ENCODE measurements at regions not wholly inside any gene's neighbourhood (a gene's known extent, or its start where the extent isn't known, plus 50 kb on each side); places are given as distances from the start of the nearest gene placed in this dataset.

DNA sequence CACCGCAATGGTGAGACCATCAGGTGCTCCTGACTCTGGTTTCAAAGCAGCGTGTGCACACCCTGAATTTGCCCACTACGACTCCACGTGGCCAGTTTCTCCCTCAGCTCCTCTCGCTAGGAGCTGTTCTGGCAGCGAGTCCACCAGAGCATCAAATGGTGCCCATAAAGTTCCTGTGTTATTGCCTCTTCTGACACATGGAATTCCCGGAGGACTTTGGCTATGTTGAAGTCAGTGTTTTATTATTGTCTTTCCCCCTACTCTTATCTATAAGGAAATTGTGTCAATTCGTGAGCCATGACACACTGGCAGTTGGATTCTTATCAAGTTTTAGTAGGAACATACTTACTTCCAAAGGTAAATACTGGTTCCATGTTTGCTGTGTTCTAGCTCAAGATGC lies 53.9 kb upstream of the NPVF start (continued):
- TF ChIP-seq KDM1A (IDR thresholded peaks at IDR 0.05; ENCODE audit: low read depth) (no peak), POLR2A (IDR thresholded peaks at IDR 0.05; ENCODE audit: low read length) (no peak)

DNA sequence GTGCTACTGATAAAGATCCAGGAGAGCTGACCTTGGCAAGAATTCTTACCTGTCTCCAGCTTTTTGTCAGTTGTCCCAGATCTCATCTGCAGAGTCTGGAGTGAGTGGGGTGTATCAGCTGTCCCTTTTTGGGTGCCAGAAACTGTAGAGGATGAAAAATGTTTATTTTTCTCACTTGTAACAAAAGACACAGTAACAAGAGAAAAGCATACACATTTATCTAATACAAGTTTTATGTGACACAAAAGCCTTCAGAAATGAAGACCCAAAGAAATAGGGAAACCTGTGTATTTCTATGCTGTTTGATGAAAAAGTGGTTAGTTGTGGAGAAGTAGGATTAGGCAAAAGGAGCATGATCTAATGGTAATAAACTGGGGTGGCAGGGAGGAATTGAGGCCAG lies 58.5 kb upstream of the NPVF start:
- no peak overlapping the region for H3K4me2 ChIP-seq
- DNase-seq (ENCODE audit: low read depth in 1 of 2, low spot score in 1 of 2) (no peak), FAIRE-seq (no peak), ATAC-seq (no peak)
- H3K9me3 ChIP-seq: no peaks in the 10 kb centered on the region
- CTCF ChIA-PET: interaction anchor here (0.5 to 0.7 kb wide), 2 partner anchors 28 to 730 kb away, joined by 3 read pairs; no protein-coding TSS in a partner anchor
- no peak overlapping the region for H3K4me3 ChIP-seq
- no peaks in the 10 kb centered on the region for H3K4me1 ChIP-seq
- POLR2A ChIA-PET: no interaction called here
- no peak overlapping the region for H3K27ac ChIP-seq
- TF ChIP-seq FOSL2 (IDR thresholded peaks at IDR 0.05): no peak
- no peak for TF ChIP-seq FOSL2 (CRISPR knock-in tag; IDR thresholded peaks at IDR 0.05)
- TF ChIP-seq PBX3 (IDR thresholded peaks at IDR 0.05): no peak
- no peak for TF ChIP-seq ZFP36 (IDR thresholded peaks at IDR 0.05; ENCODE audit: borderline replicate concordance, partially characterized antibody)
- TF ChIP-seq RAD21 (conservative IDR thresholded peaks at IDR 0.05 in 1 of 2, IDR thresholded peaks at IDR 0.05 in 1 of 2): no peak
- TF ChIP-seq NFE2L2 (conservative IDR thresholded peaks at IDR 0.05; ENCODE audit: low read length): no peak
- no peak for TF ChIP-seq HEYL (CRISPR knock-in tag; IDR thresholded peaks at IDR 0.05)
- no peak for TF ChIP-seq JUNB (IDR thresholded peaks at IDR 0.05)
- TF ChIP-seq, protein P1, sequence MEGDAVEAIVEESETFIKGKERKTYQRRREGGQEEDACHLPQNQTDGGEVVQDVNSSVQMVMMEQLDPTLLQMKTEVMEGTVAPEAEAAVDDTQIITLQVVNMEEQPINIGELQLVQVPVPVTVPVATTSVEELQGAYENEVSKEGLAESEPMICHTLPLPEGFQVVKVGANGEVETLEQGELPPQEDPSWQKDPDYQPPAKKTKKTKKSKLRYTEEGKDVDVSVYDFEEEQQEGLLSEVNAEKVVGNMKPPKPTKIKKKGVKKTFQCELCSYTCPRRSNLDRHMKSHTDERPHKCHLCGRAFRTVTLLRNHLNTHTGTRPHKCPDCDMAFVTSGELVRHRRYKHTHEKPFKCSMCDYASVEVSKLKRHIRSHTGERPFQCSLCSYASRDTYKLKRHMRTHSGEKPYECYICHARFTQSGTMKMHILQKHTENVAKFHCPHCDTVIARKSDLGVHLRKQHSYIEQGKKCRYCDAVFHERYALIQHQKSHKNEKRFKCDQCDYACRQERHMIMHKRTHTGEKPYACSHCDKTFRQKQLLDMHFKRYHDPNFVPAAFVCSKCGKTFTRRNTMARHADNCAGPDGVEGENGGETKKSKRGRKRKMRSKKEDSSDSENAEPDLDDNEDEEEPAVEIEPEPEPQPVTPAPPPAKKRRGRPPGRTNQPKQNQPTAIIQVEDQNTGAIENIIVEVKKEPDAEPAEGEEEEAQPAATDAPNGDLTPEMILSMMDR (IDR thresholded peaks at IDR 0.05): no peak
- no peak for TF ChIP-seq EHF (CRISPR knock-in tag; IDR thresholded peaks at IDR 0.05)
- no peak for TF ChIP-seq HOXB13 (CRISPR knock-in tag; IDR thresholded peaks at IDR 0.05; ENCODE audit: low read depth)
- TF ChIP-seq EHMT2 (IDR thresholded peaks at IDR 0.05; ENCODE audit: low read depth): no peak
- TF ChIP-seq RCOR1 (IDR thresholded peaks at IDR 0.05; ENCODE audit: low read depth, low read length): no peak
- TF ChIP-seq, protein P2, sequence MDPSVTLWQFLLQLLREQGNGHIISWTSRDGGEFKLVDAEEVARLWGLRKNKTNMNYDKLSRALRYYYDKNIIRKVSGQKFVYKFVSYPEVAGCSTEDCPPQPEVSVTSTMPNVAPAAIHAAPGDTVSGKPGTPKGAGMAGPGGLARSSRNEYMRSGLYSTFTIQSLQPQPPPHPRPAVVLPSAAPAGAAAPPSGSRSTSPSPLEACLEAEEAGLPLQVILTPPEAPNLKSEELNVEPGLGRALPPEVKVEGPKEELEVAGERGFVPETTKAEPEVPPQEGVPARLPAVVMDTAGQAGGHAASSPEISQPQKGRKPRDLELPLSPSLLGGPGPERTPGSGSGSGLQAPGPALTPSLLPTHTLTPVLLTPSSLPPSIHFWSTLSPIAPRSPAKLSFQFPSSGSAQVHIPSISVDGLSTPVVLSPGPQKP (IDR thresholded peaks at IDR 0.05; ENCODE audit: low read depth, low read length): no peak
- TF ChIP-seq RFX5 (IDR thresholded peaks at IDR 0.05): no peak

DNA sequence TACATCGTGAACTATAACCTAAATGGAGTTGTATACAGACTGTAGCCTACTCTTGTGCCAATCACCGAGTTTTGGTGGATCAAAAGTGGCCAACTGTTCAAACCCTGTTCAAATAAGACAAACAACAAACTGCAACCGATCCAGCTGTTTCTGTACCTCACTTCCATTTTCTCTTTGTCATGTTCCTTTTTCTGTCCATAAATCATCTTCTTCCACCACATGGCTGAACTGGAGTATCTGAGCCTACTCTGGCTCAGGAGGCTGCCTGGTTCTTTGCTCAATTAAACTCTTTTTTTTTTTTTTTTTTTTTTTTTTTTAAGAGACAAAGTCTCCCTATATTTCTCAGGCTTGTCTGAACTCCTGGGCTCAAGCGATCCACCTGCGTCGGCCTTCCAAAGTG lies 59.0 kb upstream of the NPVF start:
- POLR2A ChIA-PET: no interaction called here
- Histone ChIP-seq H3K4me3 (no peak overlapping the region), H3K4me2 (no peak overlapping the region), H3K27ac (no peak overlapping the region), H3K9me3 (no peaks in the 10 kb centered on the region), H3K4me1 (no peaks in the 10 kb centered on the region)
- CTCF ChIA-PET: interaction anchor here (0.7 kb wide), 1 partner anchor 731 kb away, joined by 3 read pairs; no protein-coding TSS in a partner anchor
- TF ChIP-seq EHMT2 (IDR thresholded peaks at IDR 0.05; ENCODE audit: low read depth) (no peak), BHLHE40 (IDR thresholded peaks at IDR 0.05; ENCODE audit: low read depth, low read length) (no peak), ZC3H11A (IDR thresholded peaks at IDR 0.05) (no peak)
- ATAC-seq (no peak), FAIRE-seq (no peak), DNase-seq (ENCODE audit: low read depth in 1 of 2, low spot score in 1 of 2) (no peak)
- WGBS (ENCODE audit: missing lambda C conversion rate): 47% methylated on average over 6 of the region's 6 CpGs

DNA sequence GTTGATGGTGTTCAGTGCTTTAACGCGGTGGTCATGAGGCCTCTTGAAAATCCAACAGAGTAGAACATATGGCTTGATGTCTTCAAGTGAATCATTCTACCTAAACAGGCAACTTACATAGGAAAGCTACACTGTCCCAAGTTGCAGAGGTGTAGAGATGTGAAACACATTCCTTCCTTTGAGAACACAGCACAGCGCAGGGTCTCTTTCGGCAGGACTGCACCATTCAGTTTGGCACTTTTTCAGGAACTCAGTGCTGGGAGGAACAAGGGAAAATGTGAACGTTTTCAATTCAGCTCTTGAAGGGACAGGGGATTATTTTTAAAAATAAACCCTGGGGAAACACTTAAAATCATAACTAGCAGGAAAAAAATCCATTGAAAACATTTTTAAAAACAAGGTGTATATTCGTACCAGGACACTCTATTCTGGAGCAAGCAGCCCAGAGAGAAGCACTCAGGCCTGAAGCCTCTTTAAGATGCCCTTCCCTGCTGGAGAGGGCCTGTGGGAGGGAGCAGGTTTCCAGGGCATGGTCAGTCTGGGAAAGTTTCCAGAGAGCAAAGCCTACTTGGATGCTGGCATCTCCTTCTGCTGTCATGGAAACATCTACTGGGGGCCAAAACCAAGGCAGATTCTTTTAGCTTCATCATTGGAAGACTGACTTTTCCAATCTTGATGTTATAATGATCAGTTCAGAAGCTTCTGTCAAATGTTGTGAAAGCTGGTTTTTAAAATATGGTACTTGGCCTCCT lies 60.4 kb upstream of the NPVF start:
- ChIA-PET CTCF (interaction anchor here (1.0 kb wide), 1 partner anchor 563 kb away, joined by 3 read pairs; no protein-coding TSS in a partner anchor), POLR2A (no interaction called here)
- Histone ChIP-seq H3K4me2 (no peak overlapping the region), H3K9me3 (no peaks in the 10 kb centered on the region), H3K4me3 (no peak overlapping the region), H3K4me1 (no peaks in the 10 kb centered on the region), H3K27ac (no peak overlapping the region)
- FAIRE-seq (no peak), ATAC-seq (no peak), DNase-seq (ENCODE audit: low read depth in 1 of 2, low spot score in 1 of 2) (no peak)
- WGBS (ENCODE audit: missing lambda C conversion rate): 36% methylated on average over 6 of the region's 6 CpGs
- TF ChIP-seq MAX (IDR thresholded peaks at IDR 0.05): no peak
- TF ChIP-seq HES2 (IDR thresholded peaks at IDR 0.05): no peak
- TF ChIP-seq USF2 (IDR thresholded peaks at IDR 0.05): no peak
- no peak for TF ChIP-seq NFE2L2 (conservative IDR thresholded peaks at IDR 0.05; ENCODE audit: low read length)
- TF ChIP-seq MAFK (IDR thresholded peaks at IDR 0.05; ENCODE audit: partially characterized antibody): no peak

Data from A549 (cell line).